ENCODE measurements at regions not wholly inside any gene's neighbourhood (a gene's known extent, or its start where the extent isn't known, plus 50 kb on each side); places are given as distances from the start of the nearest gene placed in this dataset.

DNA sequence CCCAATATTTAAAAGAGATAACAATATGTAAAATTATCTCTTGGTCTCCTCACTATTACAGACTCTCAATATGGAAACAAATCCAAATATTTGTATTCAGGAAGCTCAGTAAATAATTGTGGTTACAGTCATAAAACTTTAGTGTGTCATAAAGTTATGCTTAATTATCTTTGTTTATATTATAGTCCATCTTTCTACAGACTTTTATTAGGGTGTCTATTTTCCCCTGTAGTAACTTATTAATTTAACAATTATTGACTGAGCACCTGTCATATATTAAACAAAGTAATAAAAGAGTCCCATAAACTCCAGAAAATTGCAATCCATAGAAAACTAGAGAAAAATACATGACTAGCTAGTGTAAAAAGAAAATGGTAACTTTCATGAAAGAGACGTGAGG lies 61.6 kb upstream of the GPM6A start:
- no peaks in the 10 kb centered on the region for H3K9me2 ChIP-seq (ENCODE audit: insufficient read depth)
- H3K4me2 ChIP-seq, result no peak overlapping the region
- Mint-ChIP-seq H3K4me1 (no peaks in the 10 kb centered on the region), H3K36me3 (ENCODE audit: low read depth) (no peaks in the 10 kb centered on the region), H3K4me3 (no peak overlapping the region), H3K9me3 (peaks cover 5% of the 10 kb centered on the region; the same call in 2 of the 3 replicates), H3K27ac (no peak overlapping the region), H3K27me3 (ENCODE audit: insufficient read depth, low read depth, poor library complexity) (no peaks in the 10 kb centered on the region)
- no peak overlapping the region for H3K4me3 ChIP-seq
- no peaks in the 10 kb centered on the region for H3K4me1 ChIP-seq (ENCODE audit: insufficient read depth)
- DNase-seq (ENCODE audit: low spot score), result no peak
- no peaks in the 10 kb centered on the region for H3F3A ChIP-seq (replicated peaks; ENCODE audit: low read depth)
- no peaks in the 10 kb centered on the region for H4K20me1 ChIP-seq (replicated peaks; ENCODE audit: insufficient read depth)
- H3K27me3 ChIP-seq (ENCODE audit: insufficient read depth), result no peaks in the 10 kb centered on the region
- ATAC-seq, result no peak
- H2AFZ ChIP-seq, result no peak overlapping the region
- no peaks in the 10 kb centered on the region for H3K36me3 ChIP-seq (ENCODE audit: insufficient read depth)
- TF ChIP-seq, protein P1, sequence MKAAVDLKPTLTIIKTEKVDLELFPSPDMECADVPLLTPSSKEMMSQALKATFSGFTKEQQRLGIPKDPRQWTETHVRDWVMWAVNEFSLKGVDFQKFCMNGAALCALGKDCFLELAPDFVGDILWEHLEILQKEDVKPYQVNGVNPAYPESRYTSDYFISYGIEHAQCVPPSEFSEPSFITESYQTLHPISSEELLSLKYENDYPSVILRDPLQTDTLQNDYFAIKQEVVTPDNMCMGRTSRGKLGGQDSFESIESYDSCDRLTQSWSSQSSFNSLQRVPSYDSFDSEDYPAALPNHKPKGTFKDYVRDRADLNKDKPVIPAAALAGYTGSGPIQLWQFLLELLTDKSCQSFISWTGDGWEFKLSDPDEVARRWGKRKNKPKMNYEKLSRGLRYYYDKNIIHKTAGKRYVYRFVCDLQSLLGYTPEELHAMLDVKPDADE (IDR thresholded peaks at IDR 0.05), result no peak
- TF ChIP-seq EZH2 (IDR thresholded peaks at IDR 0.05; ENCODE audit: low read depth, unreplicated experiment), result no peak
- TF ChIP-seq EZH2phosphoT487 (IDR thresholded peaks at IDR 0.05; ENCODE audit: unreplicated experiment), result no peak
- TF ChIP-seq STAT1 (IDR thresholded peaks at IDR 0.05; ENCODE audit: unreplicated experiment), result no peak
- TF ChIP-seq, protein P2, sequence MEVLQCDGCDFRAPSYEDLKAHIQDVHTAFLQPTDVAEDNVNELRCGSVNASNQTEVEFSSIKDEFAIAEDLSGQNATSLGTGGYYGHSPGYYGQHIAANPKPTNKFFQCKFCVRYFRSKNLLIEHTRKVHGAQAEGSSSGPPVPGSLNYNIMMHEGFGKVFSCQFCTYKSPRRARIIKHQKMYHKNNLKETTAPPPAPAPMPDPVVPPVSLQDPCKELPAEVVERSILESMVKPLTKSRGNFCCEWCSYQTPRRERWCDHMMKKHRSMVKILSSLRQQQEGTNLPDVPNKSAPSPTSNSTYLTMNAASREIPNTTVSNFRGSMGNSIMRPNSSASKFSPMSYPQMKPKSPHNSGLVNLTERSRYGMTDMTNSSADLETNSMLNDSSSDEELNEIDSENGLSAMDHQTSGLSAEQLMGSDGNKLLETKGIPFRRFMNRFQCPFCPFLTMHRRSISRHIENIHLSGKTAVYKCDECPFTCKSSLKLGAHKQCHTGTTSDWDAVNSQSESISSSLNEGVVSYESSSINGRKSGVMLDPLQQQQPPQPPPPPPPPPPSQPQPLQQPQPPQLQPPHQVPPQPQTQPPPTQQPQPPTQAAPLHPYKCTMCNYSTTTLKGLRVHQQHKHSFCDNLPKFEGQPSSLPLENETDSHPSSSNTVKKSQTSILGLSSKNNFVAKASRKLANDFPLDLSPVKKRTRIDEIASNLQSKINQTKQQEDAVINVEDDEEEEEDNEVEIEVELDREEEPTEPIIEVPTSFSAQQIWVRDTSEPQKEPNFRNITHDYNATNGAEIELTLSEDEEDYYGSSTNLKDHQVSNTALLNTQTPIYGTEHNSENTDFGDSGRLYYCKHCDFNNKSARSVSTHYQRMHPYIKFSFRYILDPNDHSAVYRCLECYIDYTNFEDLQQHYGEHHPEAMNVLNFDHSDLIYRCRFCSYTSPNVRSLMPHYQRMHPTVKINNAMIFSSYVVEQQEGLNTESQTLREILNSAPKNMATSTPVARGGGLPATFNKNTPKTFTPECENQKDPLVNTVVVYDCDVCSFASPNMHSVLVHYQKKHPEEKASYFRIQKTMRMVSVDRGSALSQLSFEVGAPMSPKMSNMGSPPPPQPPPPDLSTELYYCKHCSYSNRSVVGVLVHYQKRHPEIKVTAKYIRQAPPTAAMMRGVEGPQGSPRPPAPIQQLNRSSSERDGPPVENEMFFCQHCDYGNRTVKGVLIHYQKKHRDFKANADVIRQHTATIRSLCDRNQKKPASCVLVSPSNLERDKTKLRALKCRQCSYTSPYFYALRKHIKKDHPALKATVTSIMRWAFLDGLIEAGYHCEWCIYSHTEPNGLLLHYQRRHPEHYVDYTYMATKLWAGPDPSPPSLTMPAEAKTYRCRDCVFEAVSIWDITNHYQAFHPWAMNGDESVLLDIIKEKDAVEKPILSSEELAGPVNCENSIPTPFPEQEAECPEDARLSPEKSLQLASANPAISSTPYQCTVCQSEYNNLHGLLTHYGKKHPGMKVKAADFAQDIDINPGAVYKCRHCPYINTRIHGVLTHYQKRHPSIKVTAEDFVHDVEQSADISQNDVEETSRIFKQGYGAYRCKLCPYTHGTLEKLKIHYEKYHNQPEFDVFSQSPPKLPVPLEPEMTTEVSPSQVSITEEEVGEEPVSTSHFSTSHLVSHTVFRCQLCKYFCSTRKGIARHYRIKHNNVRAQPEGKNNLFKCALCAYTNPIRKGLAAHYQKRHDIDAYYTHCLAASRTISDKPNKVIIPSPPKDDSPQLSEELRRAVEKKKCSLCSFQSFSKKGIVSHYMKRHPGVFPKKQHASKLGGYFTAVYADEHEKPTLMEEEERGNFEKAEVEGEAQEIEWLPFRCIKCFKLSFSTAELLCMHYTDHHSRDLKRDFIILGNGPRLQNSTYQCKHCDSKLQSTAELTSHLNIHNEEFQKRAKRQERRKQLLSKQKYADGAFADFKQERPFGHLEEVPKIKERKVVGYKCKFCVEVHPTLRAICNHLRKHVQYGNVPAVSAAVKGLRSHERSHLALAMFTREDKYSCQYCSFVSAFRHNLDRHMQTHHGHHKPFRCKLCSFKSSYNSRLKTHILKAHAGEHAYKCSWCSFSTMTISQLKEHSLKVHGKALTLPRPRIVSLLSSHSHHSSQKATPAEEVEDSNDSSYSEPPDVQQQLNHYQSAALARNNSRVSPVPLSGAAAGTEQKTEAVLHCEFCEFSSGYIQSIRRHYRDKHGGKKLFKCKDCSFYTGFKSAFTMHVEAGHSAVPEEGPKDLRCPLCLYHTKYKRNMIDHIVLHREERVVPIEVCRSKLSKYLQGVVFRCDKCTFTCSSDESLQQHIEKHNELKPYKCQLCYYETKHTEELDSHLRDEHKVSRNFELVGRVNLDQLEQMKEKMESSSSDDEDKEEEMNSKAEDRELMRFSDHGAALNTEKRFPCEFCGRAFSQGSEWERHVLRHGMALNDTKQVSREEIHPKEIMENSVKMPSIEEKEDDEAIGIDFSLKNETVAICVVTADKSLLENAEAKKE (CRISPR knock-in tag; IDR thresholded peaks at IDR 0.05), result no peak
- no peak for TF ChIP-seq NANOG (IDR thresholded peaks at IDR 0.05; ENCODE audit: borderline replicate concordance)
- TF ChIP-seq, protein P3, sequence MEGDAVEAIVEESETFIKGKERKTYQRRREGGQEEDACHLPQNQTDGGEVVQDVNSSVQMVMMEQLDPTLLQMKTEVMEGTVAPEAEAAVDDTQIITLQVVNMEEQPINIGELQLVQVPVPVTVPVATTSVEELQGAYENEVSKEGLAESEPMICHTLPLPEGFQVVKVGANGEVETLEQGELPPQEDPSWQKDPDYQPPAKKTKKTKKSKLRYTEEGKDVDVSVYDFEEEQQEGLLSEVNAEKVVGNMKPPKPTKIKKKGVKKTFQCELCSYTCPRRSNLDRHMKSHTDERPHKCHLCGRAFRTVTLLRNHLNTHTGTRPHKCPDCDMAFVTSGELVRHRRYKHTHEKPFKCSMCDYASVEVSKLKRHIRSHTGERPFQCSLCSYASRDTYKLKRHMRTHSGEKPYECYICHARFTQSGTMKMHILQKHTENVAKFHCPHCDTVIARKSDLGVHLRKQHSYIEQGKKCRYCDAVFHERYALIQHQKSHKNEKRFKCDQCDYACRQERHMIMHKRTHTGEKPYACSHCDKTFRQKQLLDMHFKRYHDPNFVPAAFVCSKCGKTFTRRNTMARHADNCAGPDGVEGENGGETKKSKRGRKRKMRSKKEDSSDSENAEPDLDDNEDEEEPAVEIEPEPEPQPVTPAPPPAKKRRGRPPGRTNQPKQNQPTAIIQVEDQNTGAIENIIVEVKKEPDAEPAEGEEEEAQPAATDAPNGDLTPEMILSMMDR (conservative IDR thresholded peaks at IDR 0.05; ENCODE audit: low read depth in 2 of 2), result no peak
- TF ChIP-seq, protein P4, sequence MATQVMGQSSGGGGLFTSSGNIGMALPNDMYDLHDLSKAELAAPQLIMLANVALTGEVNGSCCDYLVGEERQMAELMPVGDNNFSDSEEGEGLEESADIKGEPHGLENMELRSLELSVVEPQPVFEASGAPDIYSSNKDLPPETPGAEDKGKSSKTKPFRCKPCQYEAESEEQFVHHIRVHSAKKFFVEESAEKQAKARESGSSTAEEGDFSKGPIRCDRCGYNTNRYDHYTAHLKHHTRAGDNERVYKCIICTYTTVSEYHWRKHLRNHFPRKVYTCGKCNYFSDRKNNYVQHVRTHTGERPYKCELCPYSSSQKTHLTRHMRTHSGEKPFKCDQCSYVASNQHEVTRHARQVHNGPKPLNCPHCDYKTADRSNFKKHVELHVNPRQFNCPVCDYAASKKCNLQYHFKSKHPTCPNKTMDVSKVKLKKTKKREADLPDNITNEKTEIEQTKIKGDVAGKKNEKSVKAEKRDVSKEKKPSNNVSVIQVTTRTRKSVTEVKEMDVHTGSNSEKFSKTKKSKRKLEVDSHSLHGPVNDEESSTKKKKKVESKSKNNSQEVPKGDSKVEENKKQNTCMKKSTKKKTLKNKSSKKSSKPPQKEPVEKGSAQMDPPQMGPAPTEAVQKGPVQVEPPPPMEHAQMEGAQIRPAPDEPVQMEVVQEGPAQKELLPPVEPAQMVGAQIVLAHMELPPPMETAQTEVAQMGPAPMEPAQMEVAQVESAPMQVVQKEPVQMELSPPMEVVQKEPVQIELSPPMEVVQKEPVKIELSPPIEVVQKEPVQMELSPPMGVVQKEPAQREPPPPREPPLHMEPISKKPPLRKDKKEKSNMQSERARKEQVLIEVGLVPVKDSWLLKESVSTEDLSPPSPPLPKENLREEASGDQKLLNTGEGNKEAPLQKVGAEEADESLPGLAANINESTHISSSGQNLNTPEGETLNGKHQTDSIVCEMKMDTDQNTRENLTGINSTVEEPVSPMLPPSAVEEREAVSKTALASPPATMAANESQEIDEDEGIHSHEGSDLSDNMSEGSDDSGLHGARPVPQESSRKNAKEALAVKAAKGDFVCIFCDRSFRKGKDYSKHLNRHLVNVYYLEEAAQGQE (IDR thresholded peaks at IDR 0.05; ENCODE audit: unreplicated experiment), result no peak
- TF ChIP-seq CREB1 (CRISPR knock-in tag; IDR thresholded peaks at IDR 0.05; ENCODE audit: low read depth), result no peak
- TF ChIP-seq ZNF114 (CRISPR knock-in tag; IDR thresholded peaks at IDR 0.05), result no peak
- no peaks in the 10 kb centered on the region for H3K79me2 ChIP-seq (replicated peaks; ENCODE audit: insufficient read depth)
- H3K27ac ChIP-seq (ENCODE audit: low read depth), result no peak overlapping the region
